ENCODE measurements at regions not wholly inside any gene's neighbourhood (a gene's known extent, or its start where the extent isn't known, plus 50 kb on each side); places are given as distances from the start of the nearest gene placed in this dataset.

DNA sequence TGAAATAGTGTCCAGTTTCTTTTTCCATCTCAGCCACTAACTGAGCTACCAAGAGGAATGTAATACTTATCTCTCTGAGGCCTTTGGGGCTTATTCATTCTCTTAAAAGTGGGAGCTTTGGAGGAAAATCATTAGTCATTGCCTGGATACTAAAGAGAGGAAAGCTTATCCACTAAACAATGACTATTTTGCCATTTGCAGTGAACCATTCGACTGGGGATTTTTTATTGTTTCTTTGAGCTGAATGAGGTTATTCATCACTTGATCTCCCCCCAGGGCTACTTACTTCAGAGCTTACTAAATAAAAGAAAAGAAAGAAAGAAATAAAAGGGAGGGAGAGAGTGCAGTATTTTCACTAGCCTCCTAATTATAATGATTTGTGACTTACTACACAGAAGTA, 1329.5 kb upstream of the TENM3 start:
- H3K4me3 ChIP-seq (ENCODE audit: low read depth in 1 of 2, low read length in 2 of 2): no peak overlapping the region
- no peak overlapping the region for H3K9ac ChIP-seq (ENCODE audit: low read depth, low read length)
- no peaks in the 10 kb centered on the region for H3K79me2 ChIP-seq (ENCODE audit: insufficient read depth, low read length)
- no peak overlapping the region for H3K27ac ChIP-seq (ENCODE audit: low read length)
- H3K9me3 ChIP-seq (ENCODE audit: insufficient read depth, low read length, severe bottlenecking): no peaks in the 10 kb centered on the region
- H2AFZ ChIP-seq (ENCODE audit: low read depth, low read length): no peak overlapping the region
- no peaks in the 10 kb centered on the region for H3K27me3 ChIP-seq (ENCODE audit: insufficient read depth, low read length, poor library complexity)
- no peak overlapping the region for H3K4me2 ChIP-seq (ENCODE audit: insufficient read depth, low read length)
- no peak for DNase-seq
- no peaks in the 10 kb centered on the region for H3K36me3 ChIP-seq (ENCODE audit: insufficient read depth, low read length)
- H4K20me1 ChIP-seq (ENCODE audit: insufficient read depth, low read length): no peaks in the 10 kb centered on the region
- TF ChIP-seq, protein P1, sequence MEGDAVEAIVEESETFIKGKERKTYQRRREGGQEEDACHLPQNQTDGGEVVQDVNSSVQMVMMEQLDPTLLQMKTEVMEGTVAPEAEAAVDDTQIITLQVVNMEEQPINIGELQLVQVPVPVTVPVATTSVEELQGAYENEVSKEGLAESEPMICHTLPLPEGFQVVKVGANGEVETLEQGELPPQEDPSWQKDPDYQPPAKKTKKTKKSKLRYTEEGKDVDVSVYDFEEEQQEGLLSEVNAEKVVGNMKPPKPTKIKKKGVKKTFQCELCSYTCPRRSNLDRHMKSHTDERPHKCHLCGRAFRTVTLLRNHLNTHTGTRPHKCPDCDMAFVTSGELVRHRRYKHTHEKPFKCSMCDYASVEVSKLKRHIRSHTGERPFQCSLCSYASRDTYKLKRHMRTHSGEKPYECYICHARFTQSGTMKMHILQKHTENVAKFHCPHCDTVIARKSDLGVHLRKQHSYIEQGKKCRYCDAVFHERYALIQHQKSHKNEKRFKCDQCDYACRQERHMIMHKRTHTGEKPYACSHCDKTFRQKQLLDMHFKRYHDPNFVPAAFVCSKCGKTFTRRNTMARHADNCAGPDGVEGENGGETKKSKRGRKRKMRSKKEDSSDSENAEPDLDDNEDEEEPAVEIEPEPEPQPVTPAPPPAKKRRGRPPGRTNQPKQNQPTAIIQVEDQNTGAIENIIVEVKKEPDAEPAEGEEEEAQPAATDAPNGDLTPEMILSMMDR (IDR thresholded peaks at IDR 0.05; ENCODE audit: borderline replicate concordance, extremely low read depth, low read length, poor library complexity, severe bottlenecking): no peak
- no peak for TF ChIP-seq EZH2 (IDR thresholded peaks at IDR 0.05; ENCODE audit: borderline replicate concordance, low read depth, low read length, severe bottlenecking)
- no peak for ATAC-seq (ENCODE audit: insufficient read depth, low read depth)
- H3K4me1 ChIP-seq (ENCODE audit: insufficient read depth, low read length): no peaks in the 10 kb centered on the region

DNA sequence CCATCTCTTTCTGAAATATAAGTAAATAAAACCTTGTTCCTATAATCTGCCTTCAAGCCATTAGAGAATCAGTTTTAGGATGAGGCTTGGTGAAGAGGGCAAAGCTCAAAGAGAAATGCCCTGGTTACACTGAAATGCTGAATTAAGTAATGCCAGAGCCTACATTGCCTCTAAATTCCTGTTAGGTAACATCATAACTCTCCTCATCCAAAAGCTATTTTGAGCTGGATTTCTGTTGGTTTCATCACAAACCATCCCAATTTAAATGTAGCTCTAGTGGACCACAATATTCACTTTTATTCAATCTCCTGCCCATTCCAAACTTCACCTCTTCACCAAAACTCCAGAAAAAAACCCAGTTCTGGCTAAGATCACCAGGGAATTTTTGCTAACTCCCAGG, 1319.7 kb upstream of the TENM3 start:
- DNase-seq (no peak), ATAC-seq (ENCODE audit: insufficient read depth, low read depth) (no peak)
- Histone ChIP-seq H2AFZ (ENCODE audit: low read depth, low read length) (no peak overlapping the region), H4K20me1 (ENCODE audit: insufficient read depth, low read length) (no peaks in the 10 kb centered on the region), H3K4me3 (ENCODE audit: low read depth in 1 of 2, low read length in 2 of 2) (no peak overlapping the region), H3K9me3 (ENCODE audit: insufficient read depth, low read length, severe bottlenecking) (no peaks in the 10 kb centered on the region), H3K36me3 (ENCODE audit: insufficient read depth, low read length) (no peaks in the 10 kb centered on the region), H3K27ac (ENCODE audit: low read length) (no peak overlapping the region), H3K79me2 (ENCODE audit: insufficient read depth, low read length) (no peaks in the 10 kb centered on the region), H3K9ac (ENCODE audit: low read depth, low read length) (no peak overlapping the region), H3K4me2 (ENCODE audit: insufficient read depth, low read length) (no peak overlapping the region), H3K27me3 (ENCODE audit: insufficient read depth, low read length, poor library complexity) (no peaks in the 10 kb centered on the region), H3K4me1 (ENCODE audit: insufficient read depth, low read length) (no peaks in the 10 kb centered on the region)
- TF ChIP-seq, protein P1 (IDR thresholded peaks at IDR 0.05; ENCODE audit: borderline replicate concordance, extremely low read depth, low read length, poor library complexity, severe bottlenecking): no peak
- no peak for TF ChIP-seq EZH2 (IDR thresholded peaks at IDR 0.05; ENCODE audit: borderline replicate concordance, low read depth, low read length, severe bottlenecking)

DNA sequence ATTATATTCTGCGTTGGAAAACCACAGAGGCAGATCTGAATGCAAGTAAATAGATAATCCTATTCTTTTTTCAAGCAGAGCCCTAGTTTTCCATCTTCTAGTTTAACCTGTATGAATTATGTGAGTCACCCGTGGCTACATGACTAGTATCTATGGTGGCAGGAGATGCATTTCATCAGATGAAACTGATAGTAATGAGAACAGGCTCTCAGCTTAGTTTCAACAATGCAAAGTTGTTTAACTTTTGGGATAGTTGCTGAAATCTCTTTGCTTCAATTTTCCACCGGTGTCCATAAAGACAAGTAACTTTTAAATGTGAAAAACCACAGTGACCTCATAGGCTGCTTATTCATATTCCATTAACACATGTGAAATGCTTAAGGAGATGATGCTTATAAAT, 1317.4 kb upstream of the TENM3 start:
- Histone ChIP-seq H3K9ac (ENCODE audit: low read depth, low read length) (no peak overlapping the region), H3K27ac (ENCODE audit: low read length) (no peak overlapping the region), H3K9me3 (ENCODE audit: insufficient read depth, low read length, severe bottlenecking) (no peaks in the 10 kb centered on the region), H3K4me2 (ENCODE audit: insufficient read depth, low read length) (no peak overlapping the region), H3K36me3 (ENCODE audit: insufficient read depth, low read length) (no peaks in the 10 kb centered on the region), H2AFZ (ENCODE audit: low read depth, low read length) (no peak overlapping the region), H3K4me1 (ENCODE audit: insufficient read depth, low read length) (no peaks in the 10 kb centered on the region), H4K20me1 (ENCODE audit: insufficient read depth, low read length) (no peaks in the 10 kb centered on the region), H3K4me3 (ENCODE audit: low read depth in 1 of 2, low read length in 2 of 2) (no peak overlapping the region), H3K79me2 (ENCODE audit: insufficient read depth, low read length) (no peaks in the 10 kb centered on the region), H3K27me3 (ENCODE audit: insufficient read depth, low read length, poor library complexity) (no peaks in the 10 kb centered on the region)
- no peak for ATAC-seq (ENCODE audit: insufficient read depth, low read depth)
- TF ChIP-seq EZH2 (IDR thresholded peaks at IDR 0.05; ENCODE audit: borderline replicate concordance, low read depth, low read length, severe bottlenecking): no peak
- TF ChIP-seq, protein P1 (IDR thresholded peaks at IDR 0.05; ENCODE audit: borderline replicate concordance, extremely low read depth, low read length, poor library complexity, severe bottlenecking): no peak
- DNase-seq: no peak

DNA sequence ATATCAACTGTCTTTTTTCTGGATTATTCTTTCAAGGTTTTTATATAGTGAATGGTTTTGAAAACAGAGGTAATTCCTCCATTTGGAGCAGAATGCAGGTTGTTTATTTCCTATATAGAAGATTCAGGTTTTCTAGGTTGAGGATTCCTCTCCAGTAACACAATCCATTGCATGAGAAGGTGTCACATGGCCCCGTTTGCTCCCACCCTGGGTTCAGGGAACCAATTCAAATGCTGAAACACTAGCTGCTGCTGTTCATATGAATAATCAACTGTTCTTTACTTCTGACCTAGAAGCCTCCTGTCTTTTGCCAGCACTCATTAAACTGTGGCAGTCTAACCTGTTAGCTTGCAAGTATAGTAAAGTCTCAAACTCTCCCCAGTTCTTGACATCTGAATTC, 1316.9 kb upstream of the TENM3 start:
- Histone ChIP-seq H3K79me2 (ENCODE audit: insufficient read depth, low read length) (no peaks in the 10 kb centered on the region), H3K27me3 (ENCODE audit: insufficient read depth, low read length, poor library complexity) (no peaks in the 10 kb centered on the region), H3K4me2 (ENCODE audit: insufficient read depth, low read length) (no peak overlapping the region), H3K9ac (ENCODE audit: low read depth, low read length) (no peak overlapping the region), H2AFZ (ENCODE audit: low read depth, low read length) (no peak overlapping the region), H3K4me3 (ENCODE audit: low read depth in 1 of 2, low read length in 2 of 2) (no peak overlapping the region), H3K27ac (ENCODE audit: low read length) (no peak overlapping the region), H4K20me1 (ENCODE audit: insufficient read depth, low read length) (no peaks in the 10 kb centered on the region), H3K36me3 (ENCODE audit: insufficient read depth, low read length) (no peaks in the 10 kb centered on the region), H3K4me1 (ENCODE audit: insufficient read depth, low read length) (no peaks in the 10 kb centered on the region), H3K9me3 (ENCODE audit: insufficient read depth, low read length, severe bottlenecking) (no peaks in the 10 kb centered on the region)
- no peak for ATAC-seq (ENCODE audit: insufficient read depth, low read depth)
- TF ChIP-seq EZH2 (IDR thresholded peaks at IDR 0.05; ENCODE audit: borderline replicate concordance, low read depth, low read length, severe bottlenecking): no peak
- TF ChIP-seq, protein P1 (IDR thresholded peaks at IDR 0.05; ENCODE audit: borderline replicate concordance, extremely low read depth, low read length, poor library complexity, severe bottlenecking): no peak
- no peak for DNase-seq
